ENCODE measurements at regions not wholly inside any gene's neighbourhood (a gene's known extent, or its start where the extent isn't known, plus 50 kb on each side); places are given as distances from the start of the nearest gene placed in this dataset.
"Not testable (repeated sequence)": the region's sequence is repeated elsewhere in the genome, so short reads cannot be mapped to it uniquely, and the experiment has no call there.

GRCh38 chr12:131316388-131316787, 362.7 kb downstream of the ADGRD1 start:
- Histone ChIP-seq H2AK5ac (ENCODE audit: low read length) (no peak overlapping the region), H2BK12ac (ENCODE audit: low read length) (no peak overlapping the region), H3K18ac (ENCODE audit: low read length) (no peak overlapping the region), H4K8ac (ENCODE audit: low read depth, low read length) (no peak overlapping the region), H3K4me1 (ENCODE audit: control insufficient read depth in 1 of 2, insufficient read depth in 2 of 2, low read length in 2 of 2) (no peaks in the 10 kb centered on the region), H3K23ac (ENCODE audit: low read length) (no peak overlapping the region), H2AFZ (ENCODE audit: insufficient read depth, low read length, poor library complexity) (no peak overlapping the region), H4K12ac (ENCODE audit: low read depth, low read length) (no peak overlapping the region), H3K4ac (ENCODE audit: low read depth, low read length) (no peak overlapping the region), H4K91ac (ENCODE audit: low read depth, low read length) (no peak overlapping the region), H3K9ac (ENCODE audit: low read length) (no peak overlapping the region), H3K79me2 (ENCODE audit: control insufficient read depth, insufficient read depth, low read length, poor library complexity) (no peaks in the 10 kb centered on the region), H3K27me3 (ENCODE audit: insufficient read depth, low read length) (no peaks in the 10 kb centered on the region), H3K4me3 (ENCODE audit: low read depth, low read length) (no peak overlapping the region), H3K79me1 (ENCODE audit: low read length) (no peaks in the 10 kb centered on the region), H2BK120ac (ENCODE audit: insufficient read depth, low read length, poor library complexity) (no peak overlapping the region), H3K9me3 (ENCODE audit: insufficient read depth, low read depth, low read length) (peaks cover 14% of the 10 kb centered on the region), H3K27ac (ENCODE audit: low read depth, low read length) (no peak overlapping the region), H3K36me3 (ENCODE audit: control insufficient read depth in 1 of 2, insufficient read depth in 2 of 2, low read length in 2 of 2) (no peaks in the 10 kb centered on the region), H2BK5ac (ENCODE audit: low read depth, low read length, poor library complexity) (no peak overlapping the region), H3K14ac (ENCODE audit: low read length) (no peak overlapping the region), H3K4me2 (ENCODE audit: low read length) (no peak overlapping the region)
- WGBS (ENCODE audit: extremely low coverage, insufficient coverage, insufficient read length), result no CpG with 5 or more reads among the region's 6 CpGs
- no peak for DNase-seq

DNA sequence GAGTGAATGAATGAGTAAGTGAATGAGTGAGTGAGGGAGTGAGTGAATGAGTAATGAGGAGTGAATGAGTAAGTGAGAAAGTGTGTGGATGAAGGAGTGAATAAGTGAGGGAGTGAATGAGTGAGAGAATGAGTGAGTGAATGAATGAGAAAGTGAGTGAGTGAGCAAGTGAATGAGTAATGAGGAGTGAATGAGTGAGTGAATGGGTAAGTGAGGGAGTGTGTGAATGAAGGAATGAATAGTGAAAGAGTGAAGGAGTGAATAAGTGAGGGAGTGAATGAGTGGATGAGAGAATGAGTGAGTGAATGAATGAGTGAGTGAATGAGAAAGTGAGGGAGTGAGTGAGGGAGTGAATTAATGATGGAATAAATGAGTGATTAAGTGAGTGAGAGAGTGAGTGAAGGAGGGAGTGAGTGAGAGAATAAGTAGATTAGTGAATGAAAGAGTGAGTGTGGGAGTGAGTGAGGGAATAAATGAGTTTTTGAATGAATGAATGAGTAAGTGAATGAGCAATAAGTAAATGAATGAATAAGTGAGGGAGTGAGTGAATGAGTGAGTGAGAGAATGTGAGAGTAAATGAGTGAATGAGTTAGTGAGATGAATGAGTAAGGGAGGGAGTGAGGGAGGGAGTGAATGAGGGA, 364.5 kb downstream of the ADGRD1 start:
- Histone ChIP-seq H4K91ac (ENCODE audit: low read depth, low read length) (no peak overlapping the region), H3K9ac (ENCODE audit: low read length) (no peak overlapping the region), H3K23ac (ENCODE audit: low read length) (no peak overlapping the region), H3K4me3 (ENCODE audit: low read depth, low read length) (no peak overlapping the region), H3K4ac (ENCODE audit: low read depth, low read length) (no peak overlapping the region), H2AFZ (ENCODE audit: insufficient read depth, low read length, poor library complexity) (no peak overlapping the region), H3K36me3 (ENCODE audit: control insufficient read depth in 1 of 2, insufficient read depth in 2 of 2, low read length in 2 of 2) (no peaks in the 10 kb centered on the region), H2BK12ac (ENCODE audit: low read length) (no peak overlapping the region), H2AK5ac (ENCODE audit: low read length) (no peak overlapping the region), H3K79me2 (ENCODE audit: control insufficient read depth, insufficient read depth, low read length, poor library complexity) (no peaks in the 10 kb centered on the region), H3K4me1 (ENCODE audit: control insufficient read depth in 1 of 2, insufficient read depth in 2 of 2, low read length in 2 of 2) (no peaks in the 10 kb centered on the region), H3K79me1 (ENCODE audit: low read length) (no peaks in the 10 kb centered on the region), H3K14ac (ENCODE audit: low read length) (no peak overlapping the region), H3K4me2 (ENCODE audit: low read length) (no peak overlapping the region), H4K8ac (ENCODE audit: low read depth, low read length) (no peak overlapping the region), H3K9me3 (ENCODE audit: insufficient read depth, low read depth, low read length) (peaks cover 14% of the 10 kb centered on the region), H2BK5ac (ENCODE audit: low read depth, low read length, poor library complexity) (no peak overlapping the region), H2BK120ac (ENCODE audit: insufficient read depth, low read length, poor library complexity) (no peak overlapping the region), H3K18ac (ENCODE audit: low read length) (no peak overlapping the region), H3K27ac (ENCODE audit: low read depth, low read length) (no peak overlapping the region), H3K27me3 (ENCODE audit: insufficient read depth, low read length) (no peaks in the 10 kb centered on the region), H4K12ac (ENCODE audit: low read depth, low read length) (no peak overlapping the region)
- no peak for DNase-seq

DNA sequence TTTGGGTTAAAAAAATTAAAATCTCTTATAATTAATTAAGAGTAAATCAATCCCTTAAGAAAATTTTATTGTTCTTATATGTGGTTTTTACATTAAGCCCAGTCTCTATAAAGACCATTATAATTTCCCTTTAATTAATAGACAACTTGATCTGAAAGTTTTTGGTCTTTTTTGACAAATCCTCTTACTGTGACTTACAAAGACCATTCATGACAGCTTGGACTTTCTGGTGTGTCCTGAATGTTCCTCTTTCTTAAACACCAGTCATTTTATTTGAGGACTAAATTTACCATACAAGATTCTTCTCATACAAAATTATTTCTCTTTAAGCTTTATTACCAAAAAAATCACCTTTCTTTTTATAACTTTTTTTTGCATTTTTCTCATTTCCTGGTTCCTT, 368.3 kb downstream of the ADGRD1 start:
- no peak overlapping the region for H3K18ac ChIP-seq (ENCODE audit: low read length)
- H3K4ac ChIP-seq (ENCODE audit: low read depth, low read length), result no peak overlapping the region
- no peaks in the 10 kb centered on the region for H3K4me1 ChIP-seq (ENCODE audit: control insufficient read depth in 1 of 2, insufficient read depth in 2 of 2, low read length in 2 of 2)
- H2BK120ac ChIP-seq (ENCODE audit: insufficient read depth, low read length, poor library complexity), result no peak overlapping the region
- peaks cover 3% of the 10 kb centered on the region for H3K9me3 ChIP-seq (ENCODE audit: insufficient read depth, low read depth, low read length)
- no peak overlapping the region for H3K23ac ChIP-seq (ENCODE audit: low read length)
- no peak overlapping the region for H3K9ac ChIP-seq (ENCODE audit: low read length)
- H3K27me3 ChIP-seq (ENCODE audit: insufficient read depth, low read length), result no peaks in the 10 kb centered on the region
- H3K27ac ChIP-seq (ENCODE audit: low read depth, low read length), result no peak overlapping the region
- DNase-seq, result no peak
- no peak overlapping the region for H2BK12ac ChIP-seq (ENCODE audit: low read length)
- no peak overlapping the region for H2BK5ac ChIP-seq (ENCODE audit: low read depth, low read length, poor library complexity)
- H2AFZ ChIP-seq (ENCODE audit: insufficient read depth, low read length, poor library complexity), result no peak overlapping the region
- no peaks in the 10 kb centered on the region for H3K36me3 ChIP-seq (ENCODE audit: control insufficient read depth in 1 of 2, insufficient read depth in 2 of 2, low read length in 2 of 2)
- no peaks in the 10 kb centered on the region for H3K79me1 ChIP-seq (ENCODE audit: low read length)
- H4K12ac ChIP-seq (ENCODE audit: low read depth, low read length), result no peak overlapping the region
- H4K8ac ChIP-seq (ENCODE audit: low read depth, low read length), result no peak overlapping the region
- no peaks in the 10 kb centered on the region for H3K79me2 ChIP-seq (ENCODE audit: control insufficient read depth, insufficient read depth, low read length, poor library complexity)
- H4K91ac ChIP-seq (ENCODE audit: low read depth, low read length), result no peak overlapping the region
- no peak overlapping the region for H2AK5ac ChIP-seq (ENCODE audit: low read length)
- no peak overlapping the region for H3K4me3 ChIP-seq (ENCODE audit: low read depth, low read length)
- no peak overlapping the region for H3K14ac ChIP-seq (ENCODE audit: low read length)
- no peak overlapping the region for H3K4me2 ChIP-seq (ENCODE audit: low read length)

- not testable (repeated sequence) for H4K91ac ChIP-seq (ENCODE audit: low read depth, low read length); H3K79me1 ChIP-seq (ENCODE audit: low read length); H2AK5ac ChIP-seq (ENCODE audit: low read length); H3K4ac ChIP-seq (ENCODE audit: low read depth, low read length); H3K18ac ChIP-seq (ENCODE audit: low read length); H3K27ac ChIP-seq (ENCODE audit: low read depth, low read length); H3K4me3 ChIP-seq (ENCODE audit: low read depth, low read length); H2BK120ac ChIP-seq (ENCODE audit: insufficient read depth, low read length, poor library complexity); DNase-seq; H3K4me1 ChIP-seq (ENCODE audit: control insufficient read depth in 1 of 2, insufficient read depth in 2 of 2, low read length in 2 of 2); H3K36me3 ChIP-seq (ENCODE audit: control insufficient read depth in 1 of 2, insufficient read depth in 2 of 2, low read length in 2 of 2); H3K79me2 ChIP-seq (ENCODE audit: control insufficient read depth, insufficient read depth, low read length, poor library complexity); H3K9ac ChIP-seq (ENCODE audit: low read length); H3K14ac ChIP-seq (ENCODE audit: low read length); H2BK12ac ChIP-seq (ENCODE audit: low read length); H3K4me2 ChIP-seq (ENCODE audit: low read length); H3K23ac ChIP-seq (ENCODE audit: low read length); H4K12ac ChIP-seq (ENCODE audit: low read depth, low read length); H3K9me3 ChIP-seq (ENCODE audit: insufficient read depth, low read depth, low read length); H2BK5ac ChIP-seq (ENCODE audit: low read depth, low read length, poor library complexity); H4K8ac ChIP-seq (ENCODE audit: low read depth, low read length); H2AFZ ChIP-seq (ENCODE audit: insufficient read depth, low read length, poor library complexity); H3K27me3 ChIP-seq (ENCODE audit: insufficient read depth, low read length)
- 100% methylated on average over 1 of the region's 3 CpGs for WGBS (ENCODE audit: extremely low coverage, insufficient coverage, insufficient read length)
Measured at GRCh38 chr12:131322460-131322859, 368.8 kb downstream of the ADGRD1 start.

All from trophoblast cell (in vitro differentiated cells and primary cell).